ENCODE measurements at regions not wholly inside any gene's neighbourhood (a gene's known extent, or its start where the extent isn't known, plus 50 kb on each side); places are given as distances from the start of the nearest gene placed in this dataset.

DNA sequence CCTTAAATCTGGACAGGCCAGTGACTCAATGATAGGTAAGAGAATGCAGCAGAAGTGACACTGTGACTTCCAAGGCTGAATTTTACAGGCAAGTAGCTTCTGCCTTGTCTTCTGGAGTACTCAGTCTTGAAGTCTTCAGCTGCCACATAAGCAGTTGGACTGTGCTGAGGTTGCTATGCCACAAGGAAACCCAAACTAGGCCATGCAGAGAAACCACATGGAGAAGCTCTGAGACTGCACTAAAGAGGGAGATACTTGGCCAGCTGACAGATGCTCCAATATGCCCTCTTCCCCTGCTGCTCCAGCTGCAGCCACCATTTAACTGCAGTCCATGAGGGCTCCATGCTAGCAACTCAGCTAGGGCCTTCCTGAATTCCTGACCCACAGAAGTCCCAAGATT is 119.4 kb upstream of the GADL1 start:
- CTCF ChIA-PET, result no interaction called here
- peaks cover 6% of the 10 kb centered on the region for H3K9me3 Mint-ChIP-seq
- DNase-seq, result no peak
- H3K27me3 Mint-ChIP-seq, result no peaks in the 10 kb centered on the region
- POLR2A ChIA-PET, result interaction anchor here (1.3 kb wide), 1 partner anchor 518 kb away, joined by 3 read pairs; the partner anchor contains the start of gene STT3B
- no peaks in the 10 kb centered on the region for H3K36me3 Mint-ChIP-seq (ENCODE audit: low read depth)
- no peak overlapping the region for H3K4me3 Mint-ChIP-seq
- H3K4me1 Mint-ChIP-seq, result peaks cover 11% of the 10 kb centered on the region
- no peak overlapping the region for H3K27ac Mint-ChIP-seq

GRCh38 chr3:31014317-31015040 is 120.0 kb upstream of the GADL1 start:
- Mint-ChIP-seq H3K27ac (no peak overlapping the region), H3K36me3 (ENCODE audit: low read depth) (no peaks in the 10 kb centered on the region), H3K9me3 (peaks cover 3% of the 10 kb centered on the region), H3K4me3 (no peak overlapping the region), H3K27me3 (no peaks in the 10 kb centered on the region), H3K4me1 (peaks cover 6% of the 10 kb centered on the region)
- ChIA-PET POLR2A (interaction anchor here (1.3 kb wide), 1 partner anchor 518 kb away, joined by 3 read pairs; the partner anchor contains the start of gene STT3B), CTCF (no interaction called here)
- DNase-seq, result no peak

DNA sequence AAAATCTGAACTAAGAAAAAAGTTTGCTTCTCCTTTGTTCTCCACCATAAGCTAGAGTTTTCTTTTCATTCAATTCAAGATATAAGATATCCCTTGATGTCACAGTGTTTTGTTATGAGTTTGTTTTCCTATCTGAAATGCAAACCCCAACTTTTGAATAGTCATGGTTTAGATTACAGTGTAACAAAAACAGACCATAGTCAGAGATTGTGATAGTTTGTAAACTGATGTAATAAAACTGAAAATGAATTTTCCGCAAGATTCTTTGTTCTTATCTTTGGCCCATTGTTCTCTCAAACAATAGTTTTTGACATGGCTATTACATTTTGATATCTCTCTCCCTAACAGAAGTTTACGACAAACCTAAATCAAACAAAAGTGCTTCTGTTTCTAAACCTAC is 121.7 kb upstream of the GADL1 start:
- no peak for DNase-seq
- CTCF ChIA-PET, result no interaction called here
- POLR2A ChIA-PET, result no interaction called here
- no peaks in the 10 kb centered on the region for H3K27me3 Mint-ChIP-seq
- peaks cover 6% of the 10 kb centered on the region for H3K4me1 Mint-ChIP-seq
- H3K27ac Mint-ChIP-seq, result no peak overlapping the region
- no peak overlapping the region for H3K4me3 Mint-ChIP-seq
- H3K36me3 Mint-ChIP-seq (ENCODE audit: low read depth), result no peaks in the 10 kb centered on the region
- H3K9me3 Mint-ChIP-seq, result no peaks in the 10 kb centered on the region

DNA sequence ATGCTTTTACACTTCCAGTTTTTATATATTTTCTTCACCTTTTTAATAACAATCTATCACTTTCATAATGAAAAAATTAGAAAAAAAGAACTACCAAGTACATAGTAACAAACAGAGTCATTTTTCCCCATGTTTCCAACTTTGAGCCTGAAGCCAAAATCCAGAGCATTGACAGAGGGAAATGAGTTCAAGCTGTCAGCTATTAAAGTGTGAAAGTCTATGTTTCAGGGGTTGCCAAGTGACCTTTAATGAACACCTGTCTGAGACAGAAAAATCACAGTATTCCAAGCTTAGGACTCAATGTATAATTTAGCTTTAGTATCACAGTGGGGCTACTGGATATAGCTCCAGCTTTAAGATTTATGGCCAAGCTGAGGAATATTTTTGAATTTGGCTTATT is 128.3 kb upstream of the GADL1 start:
- H3K4me3 Mint-ChIP-seq, result no peak overlapping the region
- H3K4me1 Mint-ChIP-seq, result peaks cover 1% of the 10 kb centered on the region
- H3K27ac Mint-ChIP-seq, result no peak overlapping the region
- H3K27me3 Mint-ChIP-seq, result no peaks in the 10 kb centered on the region
- no peaks in the 10 kb centered on the region for H3K36me3 Mint-ChIP-seq (ENCODE audit: low read depth)
- POLR2A ChIA-PET, result no interaction called here
- CTCF ChIA-PET, result interaction anchor here (1.1 kb wide), 1 partner anchor 94 kb away, joined by 3 read pairs; no protein-coding TSS in a partner anchor
- H3K9me3 Mint-ChIP-seq, result peaks cover 3% of the 10 kb centered on the region
- DNase-seq, result no peak

DNA sequence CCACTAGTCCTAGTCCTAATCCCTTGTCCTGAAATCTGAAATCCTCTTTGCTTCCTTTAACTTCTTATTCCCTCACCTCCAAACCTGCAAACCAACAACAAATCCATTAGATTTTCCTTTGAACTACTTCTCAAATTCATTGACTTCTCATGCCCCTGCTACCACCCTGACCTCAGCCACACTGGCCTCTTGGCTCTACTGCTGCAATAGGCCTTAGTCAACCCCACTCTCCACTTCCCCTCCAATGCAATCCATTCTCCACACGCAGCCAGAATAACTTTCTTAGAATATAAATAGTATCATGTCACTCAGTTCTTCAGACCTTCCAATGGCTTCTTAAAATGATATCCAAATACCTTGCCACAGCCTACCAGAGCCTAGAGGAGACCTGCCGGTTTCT is 131.1 kb upstream of the GADL1 start:
- Mint-ChIP-seq H3K4me3 (no peak overlapping the region), H3K36me3 (ENCODE audit: low read depth) (no peaks in the 10 kb centered on the region), H3K4me1 (peaks cover 1% of the 10 kb centered on the region), H3K27me3 (no peaks in the 10 kb centered on the region), H3K27ac (no peak overlapping the region), H3K9me3 (peaks cover 10% of the 10 kb centered on the region)
- ChIA-PET POLR2A (no interaction called here), CTCF (no interaction called here)
- DNase-seq, result no peak

DNA sequence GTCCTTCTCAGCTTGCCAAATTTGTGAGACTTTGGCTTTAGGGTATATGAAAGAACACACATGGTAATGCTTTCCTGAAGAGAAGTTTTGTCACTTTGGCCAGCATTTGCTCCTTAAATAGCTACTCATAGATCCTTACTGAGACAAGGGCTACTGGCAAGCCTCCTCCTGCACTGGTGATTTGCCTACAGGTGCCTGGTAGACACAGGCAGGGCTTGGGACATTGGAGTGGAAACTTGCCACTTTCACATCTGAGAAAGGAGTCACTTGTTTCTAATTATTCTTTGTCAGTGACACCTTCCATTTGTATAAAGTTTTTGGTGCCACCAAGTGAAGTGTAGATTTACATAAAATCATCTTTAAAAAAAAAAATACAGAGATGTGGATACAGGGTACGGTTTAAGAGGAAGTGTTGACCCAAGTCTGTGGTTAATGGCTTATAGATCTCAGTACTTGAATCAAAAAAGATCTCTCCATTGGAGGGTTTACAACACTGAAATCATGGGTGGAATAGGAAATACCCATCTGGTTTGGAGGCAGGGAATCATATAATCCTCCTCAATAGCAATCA is 132.8 kb upstream of the GADL1 start:
- Mint-ChIP-seq H3K9me3 (peaks cover 10% of the 10 kb centered on the region), H3K4me3 (no peak overlapping the region), H3K4me1 (peaks cover 1% of the 10 kb centered on the region), H3K36me3 (ENCODE audit: low read depth) (no peaks in the 10 kb centered on the region), H3K27ac (no peak overlapping the region), H3K27me3 (no peaks in the 10 kb centered on the region)
- DNase-seq, result no peak
- CTCF ChIA-PET, result no interaction called here
- POLR2A ChIA-PET, result no interaction called here

- Mint-ChIP-seq H3K27ac (no peak overlapping the region), H3K36me3 (ENCODE audit: low read depth) (no peaks in the 10 kb centered on the region), H3K27me3 (peaks cover 1% of the 10 kb centered on the region), H3K9me3 (peaks cover 10% of the 10 kb centered on the region), H3K4me3 (no peak overlapping the region), H3K4me1 (peaks cover 1% of the 10 kb centered on the region)
- POLR2A ChIA-PET, result no interaction called here
- DNase-seq, result no peak
- CTCF ChIA-PET, result no interaction called here
These were observed 133.5 kb upstream of the GADL1 start for GRCh38 chr3:31027914-31028313.

DNA sequence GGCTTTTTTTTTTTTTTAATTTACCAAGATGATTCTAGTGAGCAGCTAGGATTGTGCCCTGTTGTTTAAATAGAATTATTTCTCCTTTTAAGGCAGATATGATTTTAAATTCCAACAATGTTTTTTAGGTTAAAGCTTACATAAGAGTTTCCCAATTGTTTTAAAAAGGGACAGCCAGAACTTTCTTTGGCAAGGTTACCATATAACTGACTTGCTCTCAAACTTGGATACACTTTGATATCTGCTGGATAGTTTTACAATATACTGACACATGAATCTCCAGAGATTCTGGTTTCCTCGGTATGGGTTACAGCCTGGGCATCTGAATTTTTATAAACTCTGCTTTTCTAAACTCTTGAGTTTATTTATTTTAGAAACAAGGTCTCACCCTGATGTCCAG is 134.3 kb upstream of the GADL1 start:
- no peak overlapping the region for H3K27ac Mint-ChIP-seq
- peaks cover 10% of the 10 kb centered on the region for H3K9me3 Mint-ChIP-seq
- H3K4me1 Mint-ChIP-seq, result peaks cover 1% of the 10 kb centered on the region
- no peak for DNase-seq
- H3K27me3 Mint-ChIP-seq, result peaks cover 1% of the 10 kb centered on the region
- H3K36me3 Mint-ChIP-seq (ENCODE audit: low read depth), result no peaks in the 10 kb centered on the region
- H3K4me3 Mint-ChIP-seq, result no peak overlapping the region
- CTCF ChIA-PET, result no interaction called here
- POLR2A ChIA-PET, result no interaction called here

DNA sequence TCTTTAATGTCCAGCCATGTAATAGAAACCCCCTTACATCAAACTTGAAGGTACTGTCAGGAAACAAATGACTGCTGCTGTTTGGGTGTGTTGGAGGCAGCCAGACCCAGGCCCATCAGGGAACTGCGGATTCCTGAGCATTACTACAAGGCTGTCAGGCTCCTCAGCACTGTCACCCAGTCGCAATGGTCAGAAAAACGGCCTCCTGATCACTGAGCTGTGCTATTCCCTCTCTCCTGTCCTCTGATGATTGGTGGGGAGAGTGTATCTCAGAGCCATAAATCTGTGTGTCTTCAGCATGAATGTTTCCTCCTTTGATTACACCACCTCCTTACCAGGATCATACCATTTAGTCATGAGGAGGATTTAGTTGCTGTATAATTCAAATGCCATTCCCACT is 135.2 kb upstream of the GADL1 start:
- no peak overlapping the region for H3K4me3 Mint-ChIP-seq
- no peak overlapping the region for H3K27ac Mint-ChIP-seq
- peaks cover 1% of the 10 kb centered on the region for H3K27me3 Mint-ChIP-seq
- ChIA-PET CTCF (no interaction called here), POLR2A (no interaction called here)
- H3K9me3 Mint-ChIP-seq, result peaks cover 10% of the 10 kb centered on the region
- no peaks in the 10 kb centered on the region for H3K36me3 Mint-ChIP-seq (ENCODE audit: low read depth)
- no peak for DNase-seq
- H3K4me1 Mint-ChIP-seq, result peaks cover 1% of the 10 kb centered on the region

GRCh38 chr3:31035681-31036080 is 141.2 kb upstream of the GADL1 start:
- DNase-seq, result no peak
- H3K4me1 Mint-ChIP-seq, result no peaks in the 10 kb centered on the region
- POLR2A ChIA-PET, result no interaction called here
- CTCF ChIA-PET, result no interaction called here
- no peak overlapping the region for H3K4me3 Mint-ChIP-seq
- no peak overlapping the region for H3K27ac Mint-ChIP-seq
- H3K9me3 Mint-ChIP-seq, result no peaks in the 10 kb centered on the region
- H3K27me3 Mint-ChIP-seq, result peaks cover 1% of the 10 kb centered on the region
- no peaks in the 10 kb centered on the region for H3K36me3 Mint-ChIP-seq (ENCODE audit: low read depth)

DNA sequence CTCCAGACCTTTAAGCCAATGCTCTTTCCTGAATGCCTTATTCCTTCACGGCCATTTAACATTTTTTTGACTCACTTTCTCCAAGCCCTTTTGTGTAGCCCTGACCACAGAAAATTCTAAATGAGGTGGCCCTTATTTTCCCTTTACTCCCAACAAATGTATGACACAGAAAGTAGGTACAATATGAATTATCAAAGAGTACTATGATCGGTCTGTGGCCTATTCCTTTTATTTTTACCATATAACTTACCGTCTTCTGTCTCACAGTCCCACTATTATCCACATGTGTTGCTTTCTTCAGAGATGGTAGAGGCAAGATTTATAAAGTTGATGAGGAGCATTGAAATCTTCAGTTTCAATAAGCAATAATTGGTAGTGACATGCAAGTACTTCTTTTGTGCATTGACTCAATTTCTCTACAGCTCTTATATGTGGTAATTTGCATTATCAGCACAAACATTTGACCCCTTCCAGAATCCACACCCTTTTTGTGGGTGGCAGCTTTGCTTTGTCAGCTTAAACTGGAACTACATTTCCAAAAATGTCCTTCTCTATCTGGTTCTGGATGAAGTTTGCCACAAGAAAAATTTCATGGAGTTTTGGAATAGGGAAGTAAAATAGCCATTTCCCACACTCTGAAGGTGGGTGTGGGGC is 143.8 kb upstream of the GADL1 start:
- CTCF ChIA-PET, result no interaction called here
- no peak for DNase-seq
- peaks cover 6% of the 10 kb centered on the region for H3K9me3 Mint-ChIP-seq

GRCh38 chr3:31039145-31039544 is 144.7 kb upstream of the GADL1 start:
- no peaks in the 10 kb centered on the region for H3K27me3 Mint-ChIP-seq
- no peak overlapping the region for H3K4me3 Mint-ChIP-seq
- peaks cover 9% of the 10 kb centered on the region for H3K9me3 Mint-ChIP-seq
- POLR2A ChIA-PET, result no interaction called here
- no peaks in the 10 kb centered on the region for H3K4me1 Mint-ChIP-seq
- H3K27ac Mint-ChIP-seq, result no peak overlapping the region
- H3K36me3 Mint-ChIP-seq (ENCODE audit: low read depth), result no peaks in the 10 kb centered on the region
- DNase-seq, result no peak
- CTCF ChIA-PET, result no interaction called here

More for the DNA sequence above, 143.8 kb upstream of the GADL1 start:
- no peaks in the 10 kb centered on the region for H3K4me1 Mint-ChIP-seq
- no peak overlapping the region for H3K4me3 Mint-ChIP-seq
- H3K27ac Mint-ChIP-seq, result no peak overlapping the region
- H3K27me3 Mint-ChIP-seq, result no peaks in the 10 kb centered on the region
- POLR2A ChIA-PET, result no interaction called here
- H3K36me3 Mint-ChIP-seq (ENCODE audit: low read depth), result no peaks in the 10 kb centered on the region

GRCh38 chr3:31041161-31041978 is 146.9 kb upstream of the GADL1 start:
- H3K36me3 Mint-ChIP-seq (ENCODE audit: low read depth), result no peaks in the 10 kb centered on the region
- no peak for DNase-seq
- POLR2A ChIA-PET, result no interaction called here
- H3K4me3 Mint-ChIP-seq, result no peak overlapping the region
- no peaks in the 10 kb centered on the region for H3K27me3 Mint-ChIP-seq
- CTCF ChIA-PET, result no interaction called here
- H3K9me3 Mint-ChIP-seq, result peaks cover 9% of the 10 kb centered on the region
- H3K27ac Mint-ChIP-seq, result no peak overlapping the region
- H3K4me1 Mint-ChIP-seq, result no peaks in the 10 kb centered on the region

All from activated CD4-positive, alpha-beta memory T cell treated with anti-CD3 and anti-CD28 coated beads, Interleukin-2, amount 10 ng/mL, durations not matched to agents 7 days and 5 days (primary cell).